ENCODE measurements at regions not wholly inside any gene's neighbourhood (a gene's known extent, or its start where the extent isn't known, plus 50 kb on each side); places are given as distances from the start of the nearest gene placed in this dataset.
A peak's percentile ranks its signal among the peaks of the same experiment; 100 is the strongest.

- no peaks in the 10 kb centered on the region for H3K79me2 ChIP-seq (ENCODE audit: low read length)
- no peaks in the 10 kb centered on the region for H4K20me1 ChIP-seq (ENCODE audit: low read length)
- no peak for DNase-seq
- POLR2A ChIA-PET (ENCODE audit: unreplicated experiment) = no interaction called here
- no peaks in the 10 kb centered on the region for H3K36me3 ChIP-seq (ENCODE audit: low read depth, low read length)
- no peaks in the 10 kb centered on the region for H3K9me2 ChIP-seq (replicated peaks; ENCODE audit: low read length)
- no peak overlapping the region for H3K4me2 ChIP-seq (ENCODE audit: low read length)
- CTCF ChIA-PET = no interaction called here
- H3K27ac ChIP-seq (ENCODE audit: low read length) = no peak overlapping the region
- intact Hi-C loops (cut with micrococcal nuclease) = no loop called here
- no peak for TF ChIP-seq CTCF (conservative IDR thresholded peaks at IDR 0.05; ENCODE audit: low read depth, low read length)
- TF ChIP-seq EZH2phosphoT487 (IDR thresholded peaks at IDR 0.05; ENCODE audit: borderline replicate concordance, low read length) = no peak
- TF ChIP-seq EZH2 (IDR thresholded peaks at IDR 0.05; ENCODE audit: low read length, unreplicated experiment) = no peak
- no peak overlapping the region for H3K9ac ChIP-seq (ENCODE audit: low read length)
- no peaks in the 10 kb centered on the region for H3F3A ChIP-seq (ENCODE audit: low read length, unreplicated experiment)
- no peak overlapping the region for H2AFZ ChIP-seq (ENCODE audit: low read length)
- no TSS peak for BruUV-seq (replicated peaks)
- no peaks in the 10 kb centered on the region for H3K9me3 ChIP-seq (ENCODE audit: low read length)
- no peak overlapping the region for H3K4me3 ChIP-seq (ENCODE audit: low read length)
- no peak for ATAC-seq
- no peaks in the 10 kb centered on the region for H3K4me1 ChIP-seq (ENCODE audit: insufficient read depth, low read length)
- H3K27me3 ChIP-seq (ENCODE audit: low read length) = no peaks in the 10 kb centered on the region
These were observed 405.1 kb upstream of the KLF4 start for GRCh38 chr9:107894572-107895261.

GRCh38 chr9:107890921-107891465 is 401.4 kb upstream of the KLF4 start:
- no peak overlapping the region for H2AFZ ChIP-seq (ENCODE audit: low read length)
- H3K9ac ChIP-seq (ENCODE audit: low read length) = no peak overlapping the region
- ATAC-seq (no peak), DNase-seq (peak; percentile 9)
- intact Hi-C loops (cut with micrococcal nuclease) = no loop called here
- no peaks in the 10 kb centered on the region for H3F3A ChIP-seq (ENCODE audit: low read length, unreplicated experiment)
- H3K27me3 ChIP-seq (ENCODE audit: low read length) = no peaks in the 10 kb centered on the region
- TF ChIP-seq EZH2phosphoT487 (IDR thresholded peaks at IDR 0.05; ENCODE audit: borderline replicate concordance, low read length) = no peak
- no peak for TF ChIP-seq EZH2 (IDR thresholded peaks at IDR 0.05; ENCODE audit: low read length, unreplicated experiment)
- TF ChIP-seq CTCF (conservative IDR thresholded peaks at IDR 0.05; ENCODE audit: low read depth, low read length) = no peak
- H3K79me2 ChIP-seq (ENCODE audit: low read length) = no peaks in the 10 kb centered on the region
- H3K4me1 ChIP-seq (ENCODE audit: insufficient read depth, low read length) = no peaks in the 10 kb centered on the region
- H3K9me2 ChIP-seq (replicated peaks; ENCODE audit: low read length) = no peaks in the 10 kb centered on the region
- no peak overlapping the region for H3K4me3 ChIP-seq (ENCODE audit: low read length)
- H3K4me2 ChIP-seq (ENCODE audit: low read length) = no peak overlapping the region
- H3K27ac ChIP-seq (ENCODE audit: low read length) = no peak overlapping the region
- no peaks in the 10 kb centered on the region for H4K20me1 ChIP-seq (ENCODE audit: low read length)
- BruUV-seq (replicated peaks) = no TSS peak
- CTCF ChIA-PET = no interaction called here
- no peaks in the 10 kb centered on the region for H3K36me3 ChIP-seq (ENCODE audit: low read depth, low read length)
- H3K9me3 ChIP-seq (ENCODE audit: low read length) = no peaks in the 10 kb centered on the region
- POLR2A ChIA-PET (ENCODE audit: unreplicated experiment) = no interaction called here

- Histone ChIP-seq H3K9ac (ENCODE audit: low read length) (no peak overlapping the region), H3K9me3 (ENCODE audit: low read length) (no peaks in the 10 kb centered on the region), H4K20me1 (ENCODE audit: low read length) (no peaks in the 10 kb centered on the region), H3F3A (ENCODE audit: low read length, unreplicated experiment) (no peaks in the 10 kb centered on the region), H3K27me3 (ENCODE audit: low read length) (no peaks in the 10 kb centered on the region), H3K36me3 (ENCODE audit: low read depth, low read length) (no peaks in the 10 kb centered on the region), H3K4me2 (ENCODE audit: low read length) (no peak overlapping the region), H3K79me2 (ENCODE audit: low read length) (no peaks in the 10 kb centered on the region), H3K4me3 (ENCODE audit: low read length) (no peak overlapping the region), H3K9me2 (replicated peaks; ENCODE audit: low read length) (no peaks in the 10 kb centered on the region), H3K4me1 (ENCODE audit: insufficient read depth, low read length) (no peaks in the 10 kb centered on the region), H2AFZ (ENCODE audit: low read length) (no peak overlapping the region), H3K27ac (ENCODE audit: low read length) (no peak overlapping the region)
- no TSS peak for BruUV-seq (replicated peaks)
- TF ChIP-seq CTCF (conservative IDR thresholded peaks at IDR 0.05; ENCODE audit: low read depth, low read length) = no peak
- TF ChIP-seq EZH2 (IDR thresholded peaks at IDR 0.05; ENCODE audit: low read length, unreplicated experiment) = no peak
- TF ChIP-seq EZH2phosphoT487 (IDR thresholded peaks at IDR 0.05; ENCODE audit: borderline replicate concordance, low read length) = no peak
- DNase-seq (no peak), ATAC-seq (no peak)
- intact Hi-C loops (cut with micrococcal nuclease) = no loop called here
- ChIA-PET POLR2A (ENCODE audit: unreplicated experiment) (no interaction called here), CTCF (no interaction called here)
These were observed 399.2 kb upstream of the KLF4 start for GRCh38 chr9:107888773-107889227.
